ENCODE measurements at regions not wholly inside any gene's neighbourhood (a gene's known extent, or its start where the extent isn't known, plus 50 kb on each side); places are given as distances from the start of the nearest gene placed in this dataset.

GRCh38 chr16:86992587-86992986 is 324.6 kb downstream of the C16orf95 start:
- TF ChIP-seq CHD4 (IDR thresholded peaks at IDR 0.05) (no peak), SREBF2 (IDR thresholded peaks at IDR 0.05; ENCODE audit: low read length) (no peak), CTCF (IDR thresholded peaks at IDR 0.05 in 2 of 3, conservative IDR thresholded peaks at IDR 0.05 in 1 of 3; ENCODE audit: control insufficient read depth in 2 of 3, extremely low read depth in 1 of 3, insufficient read depth in 1 of 3, low read depth in 3 of 3, low read length in 3 of 3) (no peak), CEBPB (IDR thresholded peaks at IDR 0.05; ENCODE audit: borderline replicate concordance in 1 of 2, low read depth in 2 of 2, low read length in 2 of 2) (no peak), EP300 (IDR thresholded peaks at IDR 0.05; ENCODE audit: borderline replicate concordance in 1 of 2, control insufficient read depth in 1 of 2, low read depth in 2 of 2, low read length in 2 of 2) (no peak), PAX5 (IDR thresholded peaks at IDR 0.05; ENCODE audit: borderline replicate concordance, low read depth, low read length) (no peak), ETV6 (conservative IDR thresholded peaks at IDR 0.05 in 1 of 2, IDR thresholded peaks at IDR 0.05 in 1 of 2; ENCODE audit: borderline replicate concordance in 1 of 2, low read depth in 1 of 2) (no peak), KLF5 (IDR thresholded peaks at IDR 0.05; ENCODE audit: partially characterized antibody) (no peak)
